Osteoblast (primary cell): ENCODE measurements at regions not wholly inside any gene's neighbourhood (a gene's known extent, or its start where the extent isn't known, plus 50 kb on each side); places are given as distances from the start of the nearest gene placed in this dataset.

Experiments used
- DNase-seq: peaks from one replicate; pipeline ENCODE4 v3.0.0; 2011; ENCODE audit warnings: low spot score, mixed read lengths; ENCODE audit not compliant: insufficient read length; ENCODE audit errors: missing footprints
- H2AFZ ChIP-seq: 2 replicates; pipeline ENCODE4 v1.6.0; 2011; ENCODE audit warnings: mild to moderate bottlenecking, low read length
- H3K27ac ChIP-seq: 2 replicates; pipeline ENCODE4 v1.5.1; 2011; ENCODE audit warnings: mild to moderate bottlenecking, low read depth, low read length, moderate library complexity
- H3K27me3 ChIP-seq: 2 replicates; pipeline ENCODE4 v1.6.0; 2012; ENCODE audit warnings: mild to moderate bottlenecking, control low read depth, inconsistent platforms, low read length, moderate library complexity; ENCODE audit not compliant: insufficient read depth
- H3K36me3 ChIP-seq: 2 replicates; pipeline ENCODE4 v1.5.1; 2011; ENCODE audit warnings: mild to moderate bottlenecking, low read length, control low read depth, moderate library complexity; ENCODE audit not compliant: insufficient read depth
- H3K4me1 ChIP-seq: 2 replicates; pipeline ENCODE4 v1.5.1; 2011; ENCODE audit warnings: mild to moderate bottlenecking, low read length, control low read depth, moderate library complexity; ENCODE audit not compliant: insufficient read depth
- H3K4me2 ChIP-seq: 2 replicates; pipeline ENCODE4 v1.6.0; 2011; ENCODE audit warnings: mild to moderate bottlenecking, low read length; ENCODE audit not compliant: insufficient read depth
- H3K4me3 ChIP-seq: fragments of 200-600 bp; sonication (generic); 3 replicates; pipeline ENCODE4 v1.5.1; 2012; ENCODE audit warnings: mild to moderate bottlenecking, low read length, inconsistent platforms; ENCODE audit not compliant: insufficient read depth
- H3K79me2 ChIP-seq: 2 replicates; pipeline ENCODE4 v1.6.0; 2012; ENCODE audit warnings: mild to moderate bottlenecking, low read length, control low read depth, inconsistent platforms; ENCODE audit not compliant: insufficient read depth
- H3K9me3 ChIP-seq: 2 replicates; pipeline ENCODE4 v1.5.1; 2011; ENCODE audit warnings: low read depth, low read length, control low read depth
- H4K20me1 ChIP-seq: 2 replicates; pipeline ENCODE4 v1.6.0; 2012; ENCODE audit warnings: mild to moderate bottlenecking, low read length, control low read depth; ENCODE audit not compliant: insufficient read depth
- TF ChIP-seq, protein P1 (sequence below): IDR thresholded peaks from 2 replicates; pipeline ENCODE4 v1.5.1; 2011; ENCODE audit warnings: mild to moderate bottlenecking, low read depth, low read length, moderate library complexity; ENCODE audit errors: extremely low read depth

DNA sequence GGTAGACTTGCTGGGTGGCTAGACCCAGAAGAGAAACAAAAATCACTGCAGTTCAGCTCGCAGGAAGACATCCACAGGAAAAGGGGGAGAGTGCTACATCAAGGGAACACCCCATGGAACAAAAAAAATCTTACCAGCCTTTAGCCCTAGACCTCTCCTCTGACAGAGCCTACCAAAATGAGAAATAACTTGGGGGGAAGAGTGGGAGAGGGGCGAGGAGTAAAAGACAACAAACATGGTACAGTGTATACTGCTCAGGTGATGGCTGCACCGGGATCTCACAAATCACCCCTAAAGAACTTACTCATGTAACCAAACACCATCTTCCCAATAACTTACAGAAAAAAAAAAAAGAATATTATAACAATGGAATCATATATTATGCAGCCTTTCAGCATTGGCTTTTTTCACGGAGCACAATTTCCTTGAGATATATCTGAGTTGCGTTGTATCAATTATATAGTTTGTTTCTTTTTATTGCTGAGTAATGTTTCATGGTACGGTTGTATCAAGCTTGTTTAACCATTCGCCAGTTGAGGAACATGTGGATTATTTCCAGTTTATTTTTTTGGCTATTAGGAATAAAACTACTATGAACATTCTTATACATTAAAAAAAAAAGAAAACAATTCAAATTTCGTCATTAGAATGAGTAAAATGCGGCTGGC, 90.9 kb downstream of the ZNF280B start:
- Histone ChIP-seq H3K79me2 (no peaks in the 10 kb centered on the region), H2AFZ (no peak overlapping the region), H4K20me1 (no peaks in the 10 kb centered on the region), H3K27me3 (peaks cover 35% of the 10 kb centered on the region), H3K4me2 (no peak overlapping the region), H3K4me3 (no peak overlapping the region), H3K4me1 (no peaks in the 10 kb centered on the region), H3K36me3 (no peaks in the 10 kb centered on the region), H3K27ac (no peak overlapping the region), H3K9me3 (no peaks in the 10 kb centered on the region)
- DNase-seq, result no peak
- TF ChIP-seq, protein P1, sequence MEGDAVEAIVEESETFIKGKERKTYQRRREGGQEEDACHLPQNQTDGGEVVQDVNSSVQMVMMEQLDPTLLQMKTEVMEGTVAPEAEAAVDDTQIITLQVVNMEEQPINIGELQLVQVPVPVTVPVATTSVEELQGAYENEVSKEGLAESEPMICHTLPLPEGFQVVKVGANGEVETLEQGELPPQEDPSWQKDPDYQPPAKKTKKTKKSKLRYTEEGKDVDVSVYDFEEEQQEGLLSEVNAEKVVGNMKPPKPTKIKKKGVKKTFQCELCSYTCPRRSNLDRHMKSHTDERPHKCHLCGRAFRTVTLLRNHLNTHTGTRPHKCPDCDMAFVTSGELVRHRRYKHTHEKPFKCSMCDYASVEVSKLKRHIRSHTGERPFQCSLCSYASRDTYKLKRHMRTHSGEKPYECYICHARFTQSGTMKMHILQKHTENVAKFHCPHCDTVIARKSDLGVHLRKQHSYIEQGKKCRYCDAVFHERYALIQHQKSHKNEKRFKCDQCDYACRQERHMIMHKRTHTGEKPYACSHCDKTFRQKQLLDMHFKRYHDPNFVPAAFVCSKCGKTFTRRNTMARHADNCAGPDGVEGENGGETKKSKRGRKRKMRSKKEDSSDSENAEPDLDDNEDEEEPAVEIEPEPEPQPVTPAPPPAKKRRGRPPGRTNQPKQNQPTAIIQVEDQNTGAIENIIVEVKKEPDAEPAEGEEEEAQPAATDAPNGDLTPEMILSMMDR, result no peak

DNA sequence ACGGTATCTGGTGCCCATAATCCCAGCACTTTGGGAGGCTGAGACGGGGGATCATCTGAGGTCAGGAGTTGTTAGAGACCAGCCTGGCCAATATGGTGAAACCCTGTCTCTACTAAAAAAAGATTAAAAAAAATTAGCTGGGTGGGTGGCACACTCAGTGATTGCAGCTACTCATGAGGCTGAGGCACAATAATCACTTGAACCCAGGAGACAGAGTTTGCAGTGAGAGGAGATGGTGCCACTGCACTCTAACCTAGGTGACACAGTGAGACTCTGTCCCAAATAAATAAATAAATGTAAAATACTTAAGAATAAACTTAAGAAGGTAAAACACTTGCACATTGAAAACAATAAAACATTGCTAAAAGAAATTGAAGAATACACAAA, 90.4 kb downstream of the ZNF280B start:
- TF ChIP-seq, protein P1, result no peak

DNA sequence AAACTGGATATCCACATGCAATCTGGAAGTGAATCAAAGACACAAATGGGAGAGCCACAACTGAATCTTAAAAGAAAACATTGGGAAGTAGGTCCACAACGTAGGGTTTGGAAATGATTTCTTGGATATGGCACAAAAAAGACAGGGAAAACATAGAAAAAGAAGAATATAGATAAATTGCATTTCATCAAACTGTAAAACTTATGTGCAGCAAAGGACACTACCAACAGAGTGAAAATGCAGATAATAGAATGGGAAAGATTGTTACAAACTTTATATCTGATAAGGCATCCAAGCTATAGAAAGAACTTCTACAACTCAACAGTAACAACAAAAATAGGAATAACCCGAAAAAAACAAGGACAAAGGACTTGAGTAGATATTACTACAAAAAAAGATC, 89.6 kb downstream of the ZNF280B start:
- Histone ChIP-seq H3K27ac (no peak overlapping the region), H3K4me2 (no peak overlapping the region), H4K20me1 (no peaks in the 10 kb centered on the region), H3K36me3 (no peaks in the 10 kb centered on the region), H3K4me3 (no peak overlapping the region), H3K9me3 (no peaks in the 10 kb centered on the region), H3K4me1 (no peaks in the 10 kb centered on the region), H3K27me3 (peaks cover 29% of the 10 kb centered on the region), H2AFZ (no peak overlapping the region), H3K79me2 (no peaks in the 10 kb centered on the region)
- no peak for DNase-seq
- TF ChIP-seq, protein P1, result no peak

More for the DNA sequence above, 90.4 kb downstream of the ZNF280B start:
- Histone ChIP-seq H3K9me3 (no peaks in the 10 kb centered on the region), H3K27ac (no peak overlapping the region), H2AFZ (no peak overlapping the region), H3K36me3 (no peaks in the 10 kb centered on the region), H3K4me3 (no peak overlapping the region), H4K20me1 (no peaks in the 10 kb centered on the region), H3K79me2 (no peaks in the 10 kb centered on the region), H3K27me3 (peaks cover 35% of the 10 kb centered on the region), H3K4me2 (no peak overlapping the region), H3K4me1 (no peaks in the 10 kb centered on the region)
- DNase-seq, result no peak

DNA sequence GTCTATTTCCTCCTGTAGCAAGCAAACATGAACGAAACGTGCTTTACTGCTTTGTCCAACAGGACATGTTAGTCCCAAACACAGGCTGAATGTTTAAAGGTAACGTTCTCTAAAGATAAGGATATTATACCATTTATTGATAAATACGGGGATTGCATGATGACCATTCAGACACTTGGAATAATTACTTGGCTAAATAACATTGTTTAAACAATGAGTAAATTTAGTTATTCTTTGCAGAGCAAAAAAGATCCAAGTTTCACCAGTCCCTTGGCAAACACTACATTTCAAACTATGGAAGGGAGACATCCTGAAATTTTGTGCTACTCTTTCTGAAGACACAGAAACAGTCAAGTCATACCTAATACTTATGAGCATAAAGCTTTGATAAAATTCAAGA, 88.0 kb downstream of the ZNF280B start:
- peaks cover 23% of the 10 kb centered on the region for H3K27me3 ChIP-seq
- no peaks in the 10 kb centered on the region for H3K36me3 ChIP-seq
- TF ChIP-seq, protein P1, result no peak
- H3K79me2 ChIP-seq, result no peaks in the 10 kb centered on the region
- H3K9me3 ChIP-seq, result no peaks in the 10 kb centered on the region
- no peaks in the 10 kb centered on the region for H4K20me1 ChIP-seq
- H3K4me1 ChIP-seq, result no peaks in the 10 kb centered on the region
- no peak overlapping the region for H3K4me2 ChIP-seq
- H2AFZ ChIP-seq, result no peak overlapping the region
- no peak overlapping the region for H3K4me3 ChIP-seq
- no peak for DNase-seq
- no peak overlapping the region for H3K27ac ChIP-seq
